SJCRH30 (cell line): ENCODE measurements at regions not wholly inside any gene's neighbourhood (a gene's known extent, or its start where the extent isn't known, plus 50 kb on each side); places are given as distances from the start of the nearest gene placed in this dataset.

ENCODE experiments used
- DNase-seq, 2 experiments: peaks; one replicate each; pipeline ENCODE4 v3.0.0-alpha.2; 2015 to 2020
- H3K27ac ChIP-seq: fragments of 250-450 bp; sonication (Bioruptor Pico); 2 replicates; pipeline ENCODE4 v1.5.1; 2020; ENCODE audit warnings: mild to moderate bottlenecking, moderate library complexity
- H3K27me3 ChIP-seq: fragments of 250-450 bp; sonication (Bioruptor Pico); 2 replicates; pipeline ENCODE4 v1.5.1; 2020; ENCODE audit warnings: mild to moderate bottlenecking, moderate library complexity
- H3K36me3 ChIP-seq: fragments of 250-450 bp; sonication (Bioruptor Pico); 2 replicates; pipeline ENCODE4 v1.5.1; 2020; ENCODE audit warnings: mild to moderate bottlenecking, moderate library complexity
- H3K4me1 ChIP-seq: fragments of 250-450 bp; sonication (Bioruptor Pico); 2 replicates; pipeline ENCODE4 v1.5.1; 2020; ENCODE audit warnings: mild to moderate bottlenecking, moderate library complexity
- H3K4me3 ChIP-seq: fragments of 250-450 bp; sonication (Bioruptor Pico); 2 replicates; pipeline ENCODE4 v1.5.1; 2020; ENCODE audit warnings: mild to moderate bottlenecking, moderate library complexity
- H3K9me3 ChIP-seq: fragments of 250-450 bp; sonication (Bioruptor Pico); replicated peaks from 2 replicates; pipeline ENCODE4 v1.5.1; 2020; ENCODE audit warnings: mild to moderate bottlenecking, moderate library complexity

DNA sequence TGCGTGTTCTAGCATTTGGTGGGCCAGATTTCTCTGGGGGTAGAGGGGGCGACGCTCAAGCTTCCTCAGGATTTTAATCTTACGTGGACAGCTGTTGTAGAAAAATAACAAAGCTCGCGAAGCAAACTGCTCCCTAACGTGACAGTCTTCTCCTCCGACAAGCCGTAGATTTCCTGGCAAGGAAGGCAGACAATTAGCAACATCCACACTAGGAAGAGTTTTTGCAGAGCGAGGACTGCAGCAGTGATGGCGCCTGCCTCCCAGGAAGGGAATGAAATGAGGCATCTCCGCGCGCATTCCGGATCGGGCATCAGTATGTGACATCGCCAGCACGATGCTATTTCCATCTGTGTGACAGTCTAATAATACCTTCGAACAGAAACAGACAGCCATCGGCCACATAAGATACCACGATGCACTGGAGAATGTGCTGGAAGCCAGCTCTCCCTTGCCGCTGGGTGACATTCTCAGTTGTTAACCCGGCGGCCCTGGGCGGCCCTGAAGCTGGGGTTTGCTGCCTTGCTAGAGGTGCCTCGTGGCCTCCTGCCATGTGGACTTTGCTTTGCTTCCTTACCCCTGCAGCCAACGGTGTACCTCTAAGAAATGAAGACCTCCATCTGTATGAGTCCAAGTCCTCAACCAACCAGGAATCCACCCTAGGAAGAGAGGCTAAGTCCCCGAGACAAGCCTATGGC, 101.8 kb upstream of the AGAP1 start:
- Histone ChIP-seq H3K4me1 (peaks cover 6% of the 10 kb centered on the region; the same call in 1 of the 2 replicates), H3K36me3 (no peaks in the 10 kb centered on the region), H3K27ac (no peak overlapping the region), H3K4me3 (no peak overlapping the region), H3K9me3 (0 out of 2 replicates have a peak, but pooled peaks cover 2% of the 10 kb centered on the region), H3K27me3 (no peaks in the 10 kb centered on the region)
- DNase-seq: no peak

DNA sequence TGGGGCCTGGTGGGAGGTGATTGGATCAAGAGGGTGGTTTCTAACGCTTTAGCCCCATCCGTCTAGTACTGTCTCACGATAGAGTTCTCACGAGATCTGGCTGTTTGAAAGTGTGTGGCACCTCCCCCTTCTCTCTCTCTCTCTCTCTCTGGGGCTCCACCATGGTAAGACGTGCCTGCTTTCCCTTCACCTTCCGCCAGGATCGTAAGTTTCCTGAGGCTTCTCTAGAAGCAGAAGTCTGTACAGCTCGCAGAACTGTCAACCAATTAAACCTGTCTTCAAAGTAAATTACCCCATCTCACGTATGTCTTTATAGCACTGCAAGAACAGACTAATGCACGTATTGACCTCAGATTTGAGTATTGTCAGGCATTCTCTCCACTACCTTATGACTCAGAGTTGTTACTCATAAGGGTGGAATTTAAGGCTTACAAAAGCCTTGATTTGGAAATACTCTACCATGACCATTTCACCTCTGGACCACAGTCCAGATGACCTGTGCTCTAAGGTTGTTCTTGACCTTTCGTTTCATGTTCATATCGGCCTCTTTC, 99.5 kb upstream of the AGAP1 start:
- no peak for DNase-seq
- Histone ChIP-seq H3K27ac (no peak overlapping the region), H3K4me1 (peaks cover 6% of the 10 kb centered on the region; the same call in 1 of the 2 replicates)

GRCh38 chr2:235396071-235396846, 97.6 kb upstream of the AGAP1 start:
- no peak for DNase-seq
- H3K4me3 ChIP-seq: no peak overlapping the region
- 0 out of 2 replicates have a peak, but pooled peaks cover 2% of the 10 kb centered on the region for H3K9me3 ChIP-seq
- H3K27ac ChIP-seq: no peak overlapping the region
- no peaks in the 10 kb centered on the region for H3K36me3 ChIP-seq
- 0 out of 2 replicates have a peak, but pooled peaks cover 3% of the 10 kb centered on the region for H3K4me1 ChIP-seq
- H3K27me3 ChIP-seq: no peaks in the 10 kb centered on the region

More for the DNA sequence above, 99.5 kb upstream of the AGAP1 start:
- Histone ChIP-seq H3K9me3 (0 out of 2 replicates have a peak, but pooled peaks cover 2% of the 10 kb centered on the region), H3K36me3 (no peaks in the 10 kb centered on the region), H3K27me3 (no peaks in the 10 kb centered on the region), H3K4me3 (no peak overlapping the region)

DNA sequence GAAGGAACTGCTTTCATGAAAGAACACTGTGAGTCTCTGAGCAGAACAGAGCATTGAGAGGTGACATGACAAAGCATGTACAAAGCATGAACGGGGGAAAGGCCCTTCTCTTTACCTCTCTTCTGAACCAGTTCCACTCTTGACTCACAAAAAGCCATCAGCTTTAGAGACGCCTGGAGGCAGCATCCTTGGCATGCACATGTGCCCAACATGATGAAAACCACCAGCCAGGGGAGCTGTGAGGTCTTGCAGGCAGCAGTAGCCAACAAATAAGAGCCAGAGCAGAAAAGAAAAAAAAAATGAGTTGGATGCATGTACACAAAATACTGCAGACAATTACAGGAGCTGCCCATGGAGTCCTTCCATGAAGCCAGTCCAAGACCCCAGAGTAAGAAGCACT, 95.5 kb upstream of the AGAP1 start:
- no peak for DNase-seq
- Histone ChIP-seq H3K27ac (no peak overlapping the region), H3K4me1 (0 out of 2 replicates have a peak, but pooled peaks cover 3% of the 10 kb centered on the region), H3K4me3 (no peak overlapping the region), H3K36me3 (no peaks in the 10 kb centered on the region), H3K27me3 (no peaks in the 10 kb centered on the region), H3K9me3 (0 out of 2 replicates have a peak, but pooled peaks cover 2% of the 10 kb centered on the region)

DNA sequence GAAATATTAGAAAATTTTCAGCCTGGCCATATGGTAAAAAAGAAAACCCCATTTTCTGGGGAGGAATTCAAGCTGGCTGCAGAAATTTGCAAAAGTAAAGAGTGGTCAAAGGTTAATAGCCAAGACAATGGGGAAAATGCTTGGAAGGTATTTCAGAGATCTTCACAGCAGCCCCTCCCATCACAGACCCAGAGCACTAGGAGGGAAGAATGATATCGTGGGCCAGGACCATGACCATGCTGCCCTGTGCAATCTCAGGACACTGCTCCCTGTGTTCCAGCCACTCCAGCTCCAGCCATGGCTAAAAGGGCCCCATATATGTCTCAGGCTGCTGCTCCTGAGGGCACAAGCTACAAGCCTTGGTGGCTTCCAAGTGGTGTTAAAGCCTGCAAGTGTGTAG, 93.9 kb upstream of the AGAP1 start:
- no peaks in the 10 kb centered on the region for H3K36me3 ChIP-seq
- 0 out of 2 replicates have a peak, but pooled peaks cover 2% of the 10 kb centered on the region for H3K9me3 ChIP-seq
- H3K4me3 ChIP-seq: no peak overlapping the region
- no peak overlapping the region for H3K27ac ChIP-seq
- no peaks in the 10 kb centered on the region for H3K4me1 ChIP-seq
- H3K27me3 ChIP-seq: no peaks in the 10 kb centered on the region
- no peak for DNase-seq

GRCh38 chr2:235402422-235402821, 91.4 kb upstream of the AGAP1 start:
- H3K4me3 ChIP-seq: no peak overlapping the region
- H3K36me3 ChIP-seq: no peaks in the 10 kb centered on the region
- no peaks in the 10 kb centered on the region for H3K4me1 ChIP-seq
- no peak overlapping the region for H3K27ac ChIP-seq
- H3K9me3 ChIP-seq: no peaks in the 10 kb centered on the region
- no peak for DNase-seq
- H3K27me3 ChIP-seq: no peaks in the 10 kb centered on the region

DNA sequence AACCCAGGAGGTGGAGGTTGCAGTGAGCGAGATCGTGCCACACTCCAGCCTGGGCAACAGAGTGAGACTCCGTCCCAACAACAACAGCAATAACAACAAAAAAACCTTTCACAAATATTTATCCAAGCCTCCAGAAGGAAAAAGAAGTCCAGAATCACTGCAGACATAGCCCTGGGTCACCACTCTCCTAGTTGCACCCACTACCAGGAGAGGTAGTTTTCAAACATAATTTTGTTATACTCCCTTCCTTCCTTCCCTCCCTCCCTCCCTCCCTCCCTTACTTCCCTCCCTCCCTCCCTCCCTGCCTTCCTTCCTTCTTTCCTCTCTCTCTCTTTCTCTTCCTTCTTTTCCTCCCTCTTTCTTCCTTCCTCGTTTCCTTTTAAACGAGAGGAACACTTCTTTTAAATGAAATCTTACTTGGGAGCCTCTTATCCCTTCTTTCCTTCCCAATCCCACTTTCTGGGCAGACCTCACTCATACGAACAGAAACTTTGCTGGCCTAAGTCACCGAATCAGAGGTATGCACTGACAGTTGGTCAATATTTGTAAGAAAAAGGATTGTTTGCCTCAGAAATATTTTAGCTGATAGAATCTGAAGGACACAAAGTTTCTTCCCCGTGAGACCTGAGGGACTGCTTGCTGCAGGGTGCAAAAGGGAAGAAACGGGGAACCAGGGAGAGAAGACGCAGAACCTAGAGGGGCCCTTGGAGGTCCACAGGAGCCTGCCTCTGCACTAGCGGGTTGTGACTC, 88.1 kb upstream of the AGAP1 start:
- H3K4me3 ChIP-seq: no peak overlapping the region
- no peak overlapping the region for H3K27ac ChIP-seq
- no peaks in the 10 kb centered on the region for H3K36me3 ChIP-seq
- no peaks in the 10 kb centered on the region for H3K27me3 ChIP-seq
- DNase-seq: no peak
- H3K9me3 ChIP-seq: no peaks in the 10 kb centered on the region
- no peaks in the 10 kb centered on the region for H3K4me1 ChIP-seq

GRCh38 chr2:235406430-235406829, 87.4 kb upstream of the AGAP1 start:
- Histone ChIP-seq H3K36me3 (no peaks in the 10 kb centered on the region), H3K4me1 (no peaks in the 10 kb centered on the region), H3K27me3 (no peaks in the 10 kb centered on the region), H3K27ac (no peak overlapping the region), H3K9me3 (no peaks in the 10 kb centered on the region), H3K4me3 (no peak overlapping the region)
- DNase-seq: no peak

- no peaks in the 10 kb centered on the region for H3K27me3 ChIP-seq
- H3K4me1 ChIP-seq: no peaks in the 10 kb centered on the region
- H3K4me3 ChIP-seq: no peak overlapping the region
- H3K27ac ChIP-seq: no peak overlapping the region
- no peaks in the 10 kb centered on the region for H3K36me3 ChIP-seq
- H3K9me3 ChIP-seq: no peaks in the 10 kb centered on the region
- DNase-seq: no peak
Observed at GRCh38 chr2:235411905-235412485, 81.8 kb upstream of the AGAP1 start.

- Histone ChIP-seq H3K4me1 (no peaks in the 10 kb centered on the region), H3K4me3 (no peak overlapping the region), H3K27ac (no peak overlapping the region), H3K9me3 (no peaks in the 10 kb centered on the region), H3K36me3 (no peaks in the 10 kb centered on the region), H3K27me3 (no peaks in the 10 kb centered on the region)
- peak in 1 of 2 experiments; percentile 15 for DNase-seq
Observed at GRCh38 chr2:235413064-235413463, 80.8 kb upstream of the AGAP1 start.

DNA sequence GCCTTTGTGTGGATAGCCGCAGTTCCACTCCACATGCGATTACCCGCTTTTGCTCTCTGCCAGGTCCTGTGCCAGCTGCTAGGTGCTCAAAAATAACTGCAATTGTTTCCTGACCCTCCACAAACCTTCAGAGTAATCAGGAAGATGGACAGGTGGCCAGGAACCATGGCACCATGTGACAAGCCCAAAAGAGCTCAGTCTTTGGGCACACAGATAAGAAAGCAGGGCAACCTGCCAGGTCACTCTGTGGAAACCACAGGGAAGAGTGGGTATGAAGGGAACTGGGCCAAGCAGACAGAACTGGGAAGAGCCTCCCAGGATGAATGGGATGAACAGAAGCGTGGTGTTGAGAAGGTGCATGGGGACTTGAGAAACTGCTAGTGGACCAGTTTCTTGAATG, 79.4 kb upstream of the AGAP1 start:
- Histone ChIP-seq H3K9me3 (no peaks in the 10 kb centered on the region), H3K27ac (no peak overlapping the region), H3K36me3 (no peaks in the 10 kb centered on the region), H3K4me3 (no peak overlapping the region), H3K27me3 (no peaks in the 10 kb centered on the region), H3K4me1 (no peaks in the 10 kb centered on the region)
- peak in 1 of 2 experiments; percentile 23 for DNase-seq

DNA sequence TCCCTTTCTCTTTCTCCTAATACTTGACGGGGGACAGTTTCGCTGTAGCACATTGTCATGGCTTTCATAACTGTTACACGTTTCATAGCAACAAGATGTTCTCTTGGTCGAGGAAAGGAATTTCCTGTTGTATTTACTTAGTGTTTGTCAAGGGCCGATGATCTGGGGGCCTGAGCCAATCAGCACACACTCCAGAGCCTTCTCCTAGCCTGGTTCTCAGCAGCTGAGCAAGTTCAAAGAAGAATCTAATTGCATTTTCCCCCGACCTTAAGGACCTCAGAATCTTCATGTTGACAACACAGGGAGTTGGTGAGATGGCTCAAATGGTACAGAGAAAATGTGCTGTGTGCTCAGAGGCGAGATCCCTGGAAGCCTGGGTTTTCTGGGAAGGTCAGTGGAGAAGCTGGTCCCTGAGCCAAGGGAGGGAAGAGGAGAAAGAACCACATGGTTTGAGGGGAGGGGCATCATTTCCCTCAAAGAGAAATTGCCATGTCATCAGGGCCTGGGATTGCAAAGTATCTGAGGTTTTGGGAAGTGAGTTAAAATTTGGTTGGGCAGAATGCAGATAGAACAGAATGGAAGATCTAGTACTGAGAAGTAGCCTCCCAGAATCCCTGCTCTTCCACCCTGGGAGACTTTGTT, 76.9 kb upstream of the AGAP1 start:
- Histone ChIP-seq H3K27ac (no peak overlapping the region), H3K27me3 (no peaks in the 10 kb centered on the region), H3K4me3 (no peak overlapping the region), H3K36me3 (no peaks in the 10 kb centered on the region), H3K9me3 (no peaks in the 10 kb centered on the region), H3K4me1 (no peaks in the 10 kb centered on the region)
- peak in 1 of 2 experiments; percentile 12 for DNase-seq

DNA sequence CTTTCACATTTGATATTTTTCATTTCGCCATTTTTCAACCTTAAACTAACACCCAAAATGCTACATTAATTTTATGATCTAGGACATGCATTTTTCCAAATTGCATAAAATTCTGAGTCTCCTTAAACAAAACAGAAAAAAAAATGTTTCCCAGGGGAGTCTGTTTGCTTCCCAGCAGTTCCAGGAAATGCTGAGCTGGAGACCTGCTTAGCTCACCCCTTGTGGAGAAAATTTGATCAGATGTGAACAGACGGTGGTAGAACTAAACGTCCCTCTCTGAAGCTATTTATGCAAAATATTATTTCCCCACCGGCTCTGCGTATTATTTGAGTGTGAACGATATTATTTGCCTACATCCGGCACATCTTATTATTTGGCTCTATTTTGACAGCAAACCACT, 74.9 kb upstream of the AGAP1 start:
- H3K27me3 ChIP-seq: no peaks in the 10 kb centered on the region
- DNase-seq: no peak

GRCh38 chr2:235419996-235420395, 73.8 kb upstream of the AGAP1 start:
- Histone ChIP-seq H3K36me3 (no peaks in the 10 kb centered on the region), H3K27ac (no peak overlapping the region), H3K4me1 (no peaks in the 10 kb centered on the region), H3K27me3 (no peaks in the 10 kb centered on the region), H3K4me3 (no peak overlapping the region), H3K9me3 (no peaks in the 10 kb centered on the region; the same call in 1 of the 2 replicates)
- DNase-seq: no peak

More for the DNA sequence above, 74.9 kb upstream of the AGAP1 start:
- Histone ChIP-seq H3K4me1 (no peaks in the 10 kb centered on the region), H3K36me3 (no peaks in the 10 kb centered on the region), H3K4me3 (no peak overlapping the region), H3K9me3 (no peaks in the 10 kb centered on the region), H3K27ac (no peak overlapping the region)
